ACC112 (cell line): ENCODE measurements at regions not wholly inside any gene's neighbourhood (a gene's known extent, or its start where the extent isn't known, plus 50 kb on each side); places are given as distances from the start of the nearest gene placed in this dataset.

Experiments
- H2AFZ ChIP-seq: fragments of 200-600 bp; sonication (generic); one replicate; pipeline ENCODE4 v1.6.0; 2017; ENCODE audit warnings: antibody characterized with exemption, low read length; ENCODE audit not compliant: unreplicated experiment
- H3K27ac ChIP-seq: fragments of 200-600 bp; sonication (generic); 2 replicates; pipeline ENCODE4 v1.5.1; 2014; ENCODE audit warnings: low read depth, mild to moderate bottlenecking, antibody characterized with exemption, low read length, moderate library complexity
- H3K27me3 ChIP-seq: fragments of 200-600 bp; sonication (generic); 2 replicates; pipeline ENCODE4 v1.6.1; 2014; ENCODE audit warnings: mild to moderate bottlenecking, antibody characterized with exemption, low read length, moderate library complexity, mixed read lengths; ENCODE audit not compliant: insufficient read depth
- H3K36me3 ChIP-seq: fragments of 200-600 bp; sonication (generic); 2 replicates; pipeline ENCODE4 v1.6.1; 2016; ENCODE audit warnings: mild to moderate bottlenecking, antibody characterized with exemption, low read length, moderate library complexity, mixed read lengths; ENCODE audit not compliant: insufficient read depth
- H3K4me1 ChIP-seq: fragments of 200-600 bp; sonication (generic); one replicate; pipeline ENCODE4 v1.6.1; 2016; ENCODE audit warnings: low read length, mixed read lengths; ENCODE audit not compliant: insufficient read depth, unreplicated experiment, control insufficient read depth
- H3K4me3 ChIP-seq: fragments of 200-600 bp; sonication (generic); 2 replicates; pipeline ENCODE4 v1.5.1; 2014; ENCODE audit warnings: mild to moderate bottlenecking, low read depth, low read length
- H3K79me2 ChIP-seq: fragments of 200-600 bp; sonication (generic); one replicate; pipeline ENCODE4 v1.6.0; 2016; ENCODE audit warnings: low read length; ENCODE audit not compliant: control insufficient read depth, unreplicated experiment, insufficient read depth

DNA sequence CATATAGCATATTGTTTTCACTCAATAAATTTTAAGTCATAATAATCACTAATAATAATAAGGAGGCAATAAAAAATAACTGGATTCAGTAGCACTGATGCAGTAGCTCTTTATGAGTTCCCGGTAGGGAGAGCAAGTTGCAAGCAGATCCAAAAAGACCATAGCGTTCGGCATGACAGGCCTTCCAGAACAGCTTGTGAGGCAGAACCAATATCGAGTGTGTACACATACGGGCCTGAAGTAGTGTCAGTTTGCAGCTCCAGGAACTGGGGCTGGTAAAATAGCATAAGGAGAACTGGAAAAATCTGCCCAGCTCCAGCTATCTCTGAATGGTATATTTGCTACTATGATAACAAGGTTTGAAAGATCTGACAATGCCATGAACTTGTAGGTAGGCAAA lies 1607.8 kb upstream of the PIK3C3 start:
- no peak overlapping the region for H3K4me3 ChIP-seq
- H3K4me1 ChIP-seq: no peaks in the 10 kb centered on the region
- H2AFZ ChIP-seq: no peak overlapping the region
- no peaks in the 10 kb centered on the region; the same call in 1 of the 2 replicates for H3K27me3 ChIP-seq
- H3K27ac ChIP-seq: no peak overlapping the region
- H3K79me2 ChIP-seq: no peaks in the 10 kb centered on the region
- H3K36me3 ChIP-seq: no peaks in the 10 kb centered on the region

DNA sequence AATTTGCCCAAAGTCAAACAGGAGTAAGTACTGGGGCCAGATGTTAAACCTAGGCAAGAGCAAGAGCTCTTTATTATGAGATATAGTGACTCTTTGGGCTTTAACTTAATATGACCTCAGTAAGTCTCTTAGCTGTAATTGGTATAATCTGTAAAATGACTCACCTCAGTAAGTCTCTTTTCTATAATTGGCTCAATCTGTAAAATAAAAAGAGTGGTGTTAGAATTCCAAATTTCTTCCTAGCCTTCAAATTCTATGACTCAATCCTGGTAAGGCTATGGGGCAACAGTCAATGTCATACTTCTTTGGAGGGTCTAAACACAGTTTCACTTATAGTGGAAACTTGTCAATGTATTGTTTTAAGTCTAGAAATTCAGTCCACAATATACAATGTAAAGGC lies 1608.9 kb upstream of the PIK3C3 start:
- Histone ChIP-seq H3K4me3 (no peak overlapping the region), H3K27me3 (no peaks in the 10 kb centered on the region; the same call in 1 of the 2 replicates), H3K79me2 (no peaks in the 10 kb centered on the region), H3K27ac (no peak overlapping the region), H3K4me1 (no peaks in the 10 kb centered on the region), H3K36me3 (no peaks in the 10 kb centered on the region), H2AFZ (no peak overlapping the region)

DNA sequence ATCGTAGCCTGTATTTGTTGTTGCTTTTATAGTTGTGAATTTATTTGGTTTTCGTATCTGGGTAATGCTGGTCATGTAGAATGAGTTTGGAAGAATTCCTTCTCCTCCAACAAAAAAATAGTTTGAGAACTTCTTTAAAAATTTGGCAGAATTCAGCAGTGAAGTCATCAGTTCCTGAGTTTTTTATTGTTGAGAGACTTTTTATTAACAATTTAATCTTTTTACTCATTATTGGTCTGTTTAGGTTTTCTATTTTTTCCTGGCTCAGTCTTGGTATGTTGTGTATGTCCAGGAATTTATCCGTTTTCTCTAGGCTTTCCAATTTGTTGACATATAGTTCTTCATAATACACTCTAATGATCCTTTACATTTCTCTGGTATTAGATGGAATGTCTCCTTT lies 1613.3 kb upstream of the PIK3C3 start:
- no peak overlapping the region for H3K27ac ChIP-seq
- no peaks in the 10 kb centered on the region for H3K79me2 ChIP-seq
- H3K36me3 ChIP-seq: no peaks in the 10 kb centered on the region
- H3K4me1 ChIP-seq: no peaks in the 10 kb centered on the region
- no peak overlapping the region for H3K4me3 ChIP-seq
- H3K27me3 ChIP-seq: no peaks in the 10 kb centered on the region
- H2AFZ ChIP-seq: no peak overlapping the region

DNA sequence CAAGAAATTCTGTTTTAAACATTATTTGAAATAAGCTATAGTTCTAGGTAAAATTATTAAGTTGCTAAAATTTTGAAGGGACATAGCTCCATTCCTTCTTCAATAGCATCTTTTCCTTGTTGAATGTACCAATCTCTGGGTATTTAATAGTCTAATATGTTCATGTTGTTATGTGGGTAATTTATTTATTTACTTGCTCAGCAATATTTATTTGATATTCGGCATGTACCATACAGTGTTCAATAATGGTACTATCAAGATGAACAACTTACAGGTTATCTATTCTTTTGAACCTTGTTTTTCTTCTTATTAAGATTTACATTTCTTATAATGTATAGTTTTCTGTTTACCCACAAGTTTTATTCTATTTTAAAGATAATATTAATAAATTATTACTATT lies 1616.8 kb upstream of the PIK3C3 start:
- Histone ChIP-seq H3K4me3 (no peak overlapping the region), H3K36me3 (no peaks in the 10 kb centered on the region), H3K27ac (no peak overlapping the region), H2AFZ (no peak overlapping the region), H3K4me1 (no peaks in the 10 kb centered on the region), H3K27me3 (no peaks in the 10 kb centered on the region), H3K79me2 (no peaks in the 10 kb centered on the region)

DNA sequence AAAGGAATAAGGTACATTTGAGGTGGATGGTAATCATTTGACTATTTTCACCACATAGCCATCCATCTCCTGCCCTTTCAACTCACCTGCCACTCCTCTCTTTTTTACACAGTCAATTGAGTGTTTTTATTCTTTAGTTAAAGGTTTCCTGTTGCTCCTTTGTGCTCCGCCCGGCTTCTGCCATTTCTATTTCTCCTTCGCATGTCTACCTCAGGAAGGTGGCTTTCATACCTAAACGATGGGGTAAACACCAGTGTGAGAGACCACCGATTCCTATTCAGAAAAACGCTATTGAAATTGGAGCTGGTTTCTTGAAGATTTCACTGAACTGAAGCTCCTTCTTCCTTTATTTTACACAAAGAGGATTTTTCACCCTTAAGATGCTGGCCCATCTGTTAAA lies 1628.0 kb upstream of the PIK3C3 start:
- Histone ChIP-seq H3K4me3 (no peak overlapping the region), H2AFZ (no peak overlapping the region), H3K27me3 (peaks cover 5% of the 10 kb centered on the region; the same call in 1 of the 2 replicates), H3K4me1 (no peaks in the 10 kb centered on the region), H3K36me3 (no peaks in the 10 kb centered on the region), H3K79me2 (no peaks in the 10 kb centered on the region), H3K27ac (no peak overlapping the region)

DNA sequence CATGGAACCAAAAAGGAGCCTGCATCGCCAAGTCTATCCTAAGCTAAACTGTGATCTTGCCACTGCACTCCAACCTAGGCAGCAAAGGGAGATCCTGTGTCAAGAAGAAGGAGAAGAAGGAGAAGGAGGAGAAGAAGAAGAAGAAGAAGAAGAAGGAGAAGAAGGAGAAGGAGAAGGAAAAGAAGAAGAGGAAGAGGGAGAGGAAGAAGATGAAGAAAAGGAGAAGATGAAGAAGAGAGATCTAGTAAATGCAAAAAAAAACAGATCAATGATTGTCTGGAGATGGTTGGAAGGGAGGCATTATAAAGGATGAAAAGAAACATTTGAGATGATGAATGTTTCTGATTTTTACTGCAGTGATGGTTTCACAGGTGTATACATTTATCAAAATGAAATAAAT lies 1629.0 kb upstream of the PIK3C3 start:
- H3K27ac ChIP-seq: no peak overlapping the region
- no peak overlapping the region for H2AFZ ChIP-seq
- no peaks in the 10 kb centered on the region for H3K36me3 ChIP-seq
- H3K4me1 ChIP-seq: no peaks in the 10 kb centered on the region
- peaks cover 5% of the 10 kb centered on the region; the same call in 1 of the 2 replicates for H3K27me3 ChIP-seq
- no peak overlapping the region for H3K4me3 ChIP-seq
- H3K79me2 ChIP-seq: no peaks in the 10 kb centered on the region

DNA sequence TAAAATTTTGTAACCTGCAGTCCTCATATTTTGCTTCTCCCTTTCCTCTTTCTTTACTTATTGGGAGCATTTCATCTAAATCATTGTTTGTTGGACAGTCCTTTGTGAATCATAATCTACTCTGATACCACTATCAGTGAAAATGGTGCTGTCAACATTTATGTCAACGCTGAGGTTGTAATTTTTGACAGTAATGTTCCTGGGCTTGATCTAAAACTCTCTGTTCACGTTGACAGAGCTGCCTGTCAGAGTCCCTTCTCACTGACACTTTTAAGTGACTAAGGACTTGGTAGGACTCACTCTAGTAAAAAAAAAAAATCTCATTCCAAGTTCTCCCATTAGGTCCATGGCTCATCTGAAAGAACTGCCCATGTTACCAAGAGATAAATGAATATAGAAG lies 1640.8 kb upstream of the PIK3C3 start:
- no peaks in the 10 kb centered on the region for H3K4me1 ChIP-seq
- H3K4me3 ChIP-seq: no peak overlapping the region
- H3K27ac ChIP-seq: no peak overlapping the region
- H2AFZ ChIP-seq: no peak overlapping the region
- no peaks in the 10 kb centered on the region for H3K27me3 ChIP-seq
- no peaks in the 10 kb centered on the region for H3K79me2 ChIP-seq
- no peaks in the 10 kb centered on the region for H3K36me3 ChIP-seq

DNA sequence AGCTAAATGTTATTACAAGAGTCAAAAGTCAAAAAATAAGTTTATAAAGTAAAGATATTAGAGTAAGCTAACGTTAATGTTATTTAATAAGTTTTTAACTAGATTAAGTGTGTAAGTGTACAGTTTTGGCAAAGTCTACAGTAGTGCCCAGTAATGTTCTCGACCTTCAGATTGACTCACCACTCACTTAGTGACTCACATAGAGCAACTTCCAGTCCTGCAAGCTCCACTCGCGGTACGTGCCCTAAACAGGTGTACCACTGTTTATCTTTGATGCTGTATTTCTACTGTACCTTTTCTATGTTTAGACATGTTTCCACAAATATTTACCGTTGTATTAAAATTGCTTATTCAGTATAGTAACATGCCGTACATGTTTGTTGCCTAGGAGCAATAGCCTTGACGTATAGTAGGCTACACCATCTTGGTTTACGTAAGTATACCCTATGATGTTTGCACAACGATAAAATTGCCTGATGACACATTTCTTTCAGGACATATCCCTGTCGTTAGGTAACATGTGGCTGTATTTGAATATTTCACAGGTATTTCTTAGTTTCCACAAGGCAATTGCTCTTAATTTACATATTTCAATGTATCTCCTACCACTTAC lies 1641.9 kb upstream of the PIK3C3 start:
- H3K4me1 ChIP-seq: no peaks in the 10 kb centered on the region
- H3K36me3 ChIP-seq: no peaks in the 10 kb centered on the region
- H2AFZ ChIP-seq: no peak overlapping the region
- no peaks in the 10 kb centered on the region for H3K79me2 ChIP-seq
- H3K27ac ChIP-seq: no peak overlapping the region
- H3K4me3 ChIP-seq: no peak overlapping the region
- H3K27me3 ChIP-seq: no peaks in the 10 kb centered on the region

DNA sequence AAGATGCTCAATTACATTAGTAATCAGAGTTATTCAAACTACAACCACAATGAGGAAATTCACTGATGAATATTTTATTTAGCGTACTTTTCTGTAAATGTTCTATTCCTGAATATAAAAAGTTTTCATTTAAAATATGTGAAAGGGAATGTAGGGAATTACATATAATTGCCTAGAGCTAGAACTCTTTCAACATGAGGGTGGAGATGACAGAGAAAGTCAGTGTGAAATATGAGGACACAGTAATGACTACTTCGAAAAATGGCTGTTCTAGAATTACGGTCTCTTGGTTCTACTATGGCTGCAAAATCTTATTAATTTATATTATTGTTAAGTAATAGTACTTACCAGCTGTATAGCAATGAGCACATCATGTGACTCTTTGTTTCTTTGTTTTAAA lies 1647.4 kb upstream of the PIK3C3 start:
- no peaks in the 10 kb centered on the region for H3K36me3 ChIP-seq
- no peak overlapping the region for H2AFZ ChIP-seq
- no peak overlapping the region for H3K27ac ChIP-seq
- no peaks in the 10 kb centered on the region for H3K27me3 ChIP-seq
- H3K79me2 ChIP-seq: no peaks in the 10 kb centered on the region
- no peak overlapping the region for H3K4me3 ChIP-seq
- no peaks in the 10 kb centered on the region for H3K4me1 ChIP-seq

DNA sequence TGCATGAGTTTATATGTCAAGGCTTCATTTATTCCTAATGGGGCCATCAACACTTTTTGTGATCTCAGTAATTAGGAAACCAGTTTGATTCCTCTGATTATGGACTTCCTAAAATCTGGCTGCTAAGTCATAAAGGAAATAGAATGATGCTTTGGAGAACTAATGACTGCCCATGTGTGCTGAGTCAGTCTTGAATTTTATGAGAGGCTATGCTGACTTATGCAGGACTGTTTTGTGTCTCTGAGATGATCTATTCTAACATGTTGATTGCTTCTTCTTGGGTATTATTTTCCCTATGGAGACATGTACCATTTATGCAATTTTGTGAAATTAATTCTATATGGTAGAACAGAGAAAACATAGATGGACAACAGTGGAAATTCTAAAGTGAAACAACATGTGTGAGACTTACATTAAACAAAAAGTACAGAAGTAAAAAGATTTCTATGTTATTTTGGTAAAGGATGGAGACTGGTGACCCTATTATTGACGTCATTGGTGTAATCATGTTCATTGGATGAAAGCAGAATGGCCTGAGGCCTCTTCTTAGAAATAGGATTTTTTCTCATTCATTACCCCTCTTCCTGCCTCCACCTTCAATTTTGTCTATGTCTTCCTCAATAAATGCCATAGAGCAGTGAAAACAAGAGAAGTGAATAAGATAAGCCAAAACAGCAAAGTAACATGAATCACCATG lies 1658.2 kb upstream of the PIK3C3 start:
- no peak overlapping the region for H2AFZ ChIP-seq
- H3K79me2 ChIP-seq: no peaks in the 10 kb centered on the region
- H3K4me3 ChIP-seq: no peak overlapping the region
- no peaks in the 10 kb centered on the region for H3K4me1 ChIP-seq
- H3K27me3 ChIP-seq: peaks cover 9% of the 10 kb centered on the region; the same call in 1 of the 2 replicates
- H3K36me3 ChIP-seq: no peaks in the 10 kb centered on the region
- no peak overlapping the region for H3K27ac ChIP-seq

DNA sequence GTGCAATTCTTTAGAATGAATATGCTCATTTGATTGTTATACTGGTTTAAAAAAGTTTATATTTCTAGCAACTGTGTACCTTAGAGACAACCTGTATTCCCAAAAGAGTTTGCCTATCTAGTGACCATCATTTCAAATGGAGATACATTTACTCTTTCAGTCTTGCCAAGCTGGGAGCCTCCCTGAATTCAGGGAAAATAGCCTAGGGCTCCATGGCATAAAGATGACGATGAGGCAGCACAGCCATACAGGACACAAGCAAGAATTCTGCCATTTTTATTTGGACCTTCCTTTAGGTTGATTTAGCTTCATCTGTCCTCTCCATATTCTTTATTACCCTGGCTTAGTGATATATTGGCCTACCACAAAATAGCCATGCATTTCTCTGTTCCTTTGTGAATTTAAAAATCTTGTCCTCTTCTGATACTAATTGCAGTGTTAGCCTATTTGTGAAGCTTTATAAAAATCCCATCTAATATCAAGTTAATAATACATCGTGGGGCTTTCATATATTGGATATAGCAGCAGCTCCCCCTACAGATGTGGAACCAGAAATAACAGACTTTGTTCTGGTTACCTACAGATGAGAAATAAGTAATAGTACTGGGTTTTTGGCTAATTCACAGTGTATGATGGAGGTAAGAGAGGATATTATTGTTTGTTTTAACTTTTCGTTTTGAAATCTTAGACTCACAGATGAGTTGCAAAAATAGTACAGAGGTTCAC lies 1661.9 kb upstream of the PIK3C3 start:
- Histone ChIP-seq H3K4me3 (no peak overlapping the region), H3K4me1 (no peaks in the 10 kb centered on the region), H3K27ac (no peak overlapping the region), H3K79me2 (no peaks in the 10 kb centered on the region), H2AFZ (no peak overlapping the region), H3K36me3 (no peaks in the 10 kb centered on the region), H3K27me3 (peaks cover 16% of the 10 kb centered on the region; the same call in 1 of the 2 replicates)
